Endothelial cell of umbilical vein (primary cell): ENCODE measurements at regions not wholly inside any gene's neighbourhood (a gene's known extent, or its start where the extent isn't known, plus 50 kb on each side); places are given as distances from the start of the nearest gene placed in this dataset.

Source experiments
- BruUV-seq: library from RNA; stranded (reverse); fragments of 400-500 nt; replicated peaks from 2 replicates; lab custom pipeline; 2021; lab: Mats Ljungman, UMichigan
- CTCF ChIA-PET: fragments of 300-600, 350-600 bp; sonication (Branson Sonifier 250); formaldehyde crosslinking; loops from one replicate; lab custom pipeline; 2021; ENCODE audit warnings: antibody characterized with exemption, inconsistent platforms; lab: Charles Lee
- POLR2A ChIA-PET: fragments of 300-600, 350-600 bp; sonication (Branson Sonifier 250); formaldehyde crosslinking; loops from one replicate; lab custom pipeline; 2021; ENCODE audit warnings: antibody characterized with exemption, inconsistent platforms; lab: Charles Lee
- DNase-seq: peaks from one replicate; pipeline ENCODE4 v3.0.0-alpha.2; 2011; ENCODE audit warnings: low read depth, low spot score
- FAIRE-seq: peaks from 2 replicates; lab custom pipeline; 2011; peaks lifted over from hg19 to GRCh38; lab: Jason Lieb, UNC
- H2AFZ ChIP-seq: 2 replicates; pipeline ENCODE4 v1.6.0; 2012; ENCODE audit warnings: low read depth, low read length, control low read depth, inconsistent platforms
- H3K27ac ChIP-seq: 2 replicates; pipeline ENCODE4 v1.5.1; 2011; ENCODE audit warnings: low read depth, mild to moderate bottlenecking, control low read depth, low read length, moderate library complexity; ENCODE audit not compliant: insufficient read depth
- H3K27me3 ChIP-seq, 2 experiments: 2 replicates each; pipeline versions ENCODE4 v1.6.0 to v1.6.1; 2011; ENCODE audit warnings: low read length in 2 of 2, mixed read lengths in 1 of 2; ENCODE audit not compliant: control insufficient read depth in 2 of 2, insufficient read depth in 2 of 2
- H3K36me3 ChIP-seq, 2 experiments: 2 replicates in 1 of 2; 3 replicates in 1 of 2; pipeline ENCODE4 v1.5.1; 2011; ENCODE audit warnings: low read length in 2 of 2, mild to moderate bottlenecking in 1 of 2, moderate library complexity in 1 of 2; ENCODE audit not compliant: control insufficient read depth in 2 of 2, insufficient read depth in 2 of 2; ENCODE audit errors: extremely low read depth in 1 of 2
- H3K4me1 ChIP-seq: 3 replicates; pipeline ENCODE4 v1.5.1; 2011; ENCODE audit warnings: mild to moderate bottlenecking, low read length; ENCODE audit not compliant: control insufficient read depth, insufficient read depth; ENCODE audit errors: extremely low read depth
- H3K4me2 ChIP-seq: 2 replicates; pipeline ENCODE4 v1.6.1; 2011; ENCODE audit warnings: low read length, control low read depth, mixed read lengths; ENCODE audit not compliant: insufficient read depth
- H3K4me3 ChIP-seq, 3 experiments: fragments of 200-600 bp in 1 of 3; sonication (generic), shearing (Covaris generic) in 1 of 3; replicated peaks in 1 of 3; 2 replicates each; pipeline ENCODE4 v1.5.1; 2011 to 2016; ENCODE audit warnings: control low read depth in 3 of 3, low read length in 3 of 3, mild to moderate bottlenecking in 2 of 3, inconsistent platforms in 1 of 3, low read depth in 1 of 3, moderate library complexity in 1 of 3; ENCODE audit not compliant: insufficient read depth in 1 of 3
- H3K79me2 ChIP-seq: 2 replicates; pipeline ENCODE4 v1.6.0; 2012; ENCODE audit warnings: low read length, inconsistent platforms; ENCODE audit not compliant: control insufficient read depth, insufficient read depth
- H3K9ac ChIP-seq: replicated peaks from 2 replicates; pipeline ENCODE3; 2011; ENCODE audit warnings: low read length, control low read depth; ENCODE audit not compliant: insufficient read depth; ENCODE audit errors: extremely low read depth
- H3K9me1 ChIP-seq: replicated peaks from 3 replicates; pipeline ENCODE4 v1.6.0; 2011; ENCODE audit warnings: mild to moderate bottlenecking, low read length; ENCODE audit not compliant: control insufficient read depth, insufficient read depth; ENCODE audit errors: extremely low read depth
- H3K9me3 ChIP-seq: replicated peaks from 2 replicates; pipeline ENCODE4 v1.5.1; 2012; ENCODE audit warnings: low read length, inconsistent platforms; ENCODE audit not compliant: control insufficient read depth, insufficient read depth
- H4K20me1 ChIP-seq: replicated peaks from 2 replicates; pipeline ENCODE3; 2011; ENCODE audit warnings: mild to moderate bottlenecking, low read length; ENCODE audit not compliant: control insufficient read depth, insufficient read depth; ENCODE audit errors: extremely low read depth
- CTCF ChIP-seq, 2 donors: IDR thresholded peaks; 1 replicate in 1 of 2; 2 replicates in 1 of 2; pipeline ENCODE4 v1.5.1; 2011; ENCODE audit warnings: low read length in 2 of 2, mild to moderate bottlenecking in 2 of 2, moderate library complexity in 2 of 2, control low read depth in 1 of 2, inconsistent platforms in 1 of 2, low read depth in 1 of 2; ENCODE audit not compliant: insufficient read depth in 1 of 2; ENCODE audit errors: extremely low read depth in 1 of 2
- EZH2 ChIP-seq: IDR thresholded peaks from 2 replicates; pipeline ENCODE4 v1.6.1; 2012; ENCODE audit warnings: borderline replicate concordance, low read depth, mild to moderate bottlenecking, moderate library complexity, low read length, inconsistent platforms; ENCODE audit not compliant: severe bottlenecking
- GATA2 ChIP-seq: IDR thresholded peaks from 2 replicates; pipeline ENCODE4 v1.7.0; 2011; ENCODE audit warnings: low read depth, mild to moderate bottlenecking, moderate library complexity, mixed read lengths, low read length; ENCODE audit not compliant: insufficient read length, insufficient read depth
- JUN ChIP-seq: IDR thresholded peaks from 2 replicates; pipeline ENCODE4 v1.6.1; 2011; ENCODE audit warnings: borderline replicate concordance, low read depth; ENCODE audit not compliant: insufficient read length, insufficient read depth
- MYC ChIP-seq: IDR thresholded peaks from one replicate; pipeline ENCODE4 v1.6.1; 2011; ENCODE audit warnings: mild to moderate bottlenecking, low read depth, low read length
- POLR2A ChIP-seq: IDR thresholded peaks from 2 replicates; pipeline ENCODE4 v1.6.1; 2012; ENCODE audit warnings: low read depth, mild to moderate bottlenecking, control low read depth, low read length
- POLR2AphosphoS5 ChIP-seq: IDR thresholded peaks from 2 replicates; pipeline ENCODE4 v1.6.1; 2012; ENCODE audit warnings: low read depth, mild to moderate bottlenecking, control low read depth, low read length, moderate library complexity; ENCODE audit not compliant: insufficient read depth
- dilution Hi-C: fragments of 300-500 bp; cut with MboI; formaldehyde crosslinking; loops from one replicate; pipeline ENCODE4 v1.15.0; 2019; ENCODE audit warnings: low sequenced_read_pairs; ENCODE audit not compliant: extremely low pct_ligation_motif_present
- intact Hi-C: fragments of 100-400 bp; cut with micrococcal nuclease; formaldehyde crosslinking; loops from one replicate; pipeline ENCODE4 v1.10.0; 2022
- TF ChIP-seq, protein P1 (sequence below): IDR thresholded peaks from 2 replicates; pipeline ENCODE4 v1.6.1; 2011; ENCODE audit not compliant: insufficient read depth, insufficient read length

DNA sequence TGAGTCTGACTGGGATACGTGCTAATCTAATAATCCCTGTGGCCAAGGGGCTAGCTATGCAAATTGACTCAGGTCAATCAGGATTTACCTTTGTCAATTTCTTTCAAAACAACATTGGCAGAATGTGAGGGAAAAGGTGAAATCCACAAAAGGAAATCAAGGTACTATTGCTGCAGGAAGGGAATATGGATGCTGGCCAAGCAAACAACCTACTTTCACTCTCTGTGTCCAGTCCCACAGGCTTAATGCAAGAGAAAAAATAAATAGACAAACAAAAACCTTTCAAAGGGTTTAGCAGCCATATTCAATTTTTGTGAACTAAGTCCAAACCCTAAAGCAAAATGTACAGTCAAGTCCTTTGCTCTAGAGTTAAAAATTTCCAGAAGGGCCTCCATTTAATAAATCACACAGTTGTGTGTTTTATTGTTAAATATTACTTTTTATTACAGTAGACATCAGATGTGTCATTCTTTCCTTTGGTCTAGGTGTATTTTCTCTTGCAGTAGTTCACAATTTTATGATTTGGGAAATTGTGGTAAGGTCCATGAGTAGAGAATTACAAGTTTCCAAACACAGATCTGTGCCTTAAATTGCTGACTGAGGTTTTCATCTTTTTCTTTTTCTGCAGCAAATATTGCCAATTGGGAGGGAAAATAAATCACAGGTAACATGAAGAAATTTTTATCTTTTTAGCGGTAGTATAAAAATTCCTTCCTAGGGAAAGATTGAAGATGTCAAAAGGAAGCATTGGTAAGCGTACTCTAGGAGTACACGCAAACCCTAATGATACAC lies 309.1 kb downstream of the DMAC1 start:
- POLR2A ChIA-PET = no interaction called here
- no peaks in the 10 kb centered on the region for H3K79me2 ChIP-seq
- H3K27me3 ChIP-seq = no peaks in the 10 kb centered on the region
- H3K27ac ChIP-seq = no peak overlapping the region
- H3K9ac ChIP-seq = no peak overlapping the region
- no peaks in the 10 kb centered on the region for H3K4me1 ChIP-seq
- H3K4me2 ChIP-seq = no peak overlapping the region
- no peaks in the 10 kb centered on the region for H4K20me1 ChIP-seq
- intact Hi-C loops = no loop called here
- DNase-seq (no peak), FAIRE-seq (no peak)
- no TSS peak for BruUV-seq
- H3K4me3 ChIP-seq = no peak overlapping the region
- no peaks in the 10 kb centered on the region for H3K9me3 ChIP-seq
- dilution Hi-C loops = no loop called here
- no peak overlapping the region for H2AFZ ChIP-seq
- no peaks in the 10 kb centered on the region for H3K36me3 ChIP-seq
- TF ChIP-seq, protein P1, sequence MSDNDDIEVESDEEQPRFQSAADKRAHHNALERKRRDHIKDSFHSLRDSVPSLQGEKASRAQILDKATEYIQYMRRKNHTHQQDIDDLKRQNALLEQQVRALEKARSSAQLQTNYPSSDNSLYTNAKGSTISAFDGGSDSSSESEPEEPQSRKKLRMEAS = no peak
- TF ChIP-seq MYC (no peak), EZH2 (no peak), POLR2AphosphoS5 (no peak), GATA2 (no peak), CTCF (IDR thresholded peaks at IDR 0.05; ENCODE audit: extremely low read depth in 1 of 2, insufficient read depth in 1 of 2, low read depth in 1 of 2, low read length in 2 of 2) (no peak), POLR2A (no peak), JUN (no peak)
- H3K9me1 ChIP-seq = no peaks in the 10 kb centered on the region
- CTCF ChIA-PET = no interaction called here
